HepG2 (cell line): ENCODE measurements at regions not wholly inside any gene's neighbourhood (a gene's known extent, or its start where the extent isn't known, plus 50 kb on each side); places are given as distances from the start of the nearest gene placed in this dataset.

Experiments
- ATAC-seq: fragments of 200-7000 bp; cut with Tn5 transposase; 3 replicates; pipeline ENCODE4 v1.9.1; 2020; ENCODE audit warnings: mild to moderate bottlenecking, moderate library complexity
- BruUV-seq: library from RNA; stranded (reverse); fragments of 400-500 nt; replicated peaks from 2 replicates; lab custom pipeline; 2021; lab: Mats Ljungman, UMichigan
- CTCF ChIA-PET: fragments of 300-600 bp; formaldehyde crosslinking; extraction: SDS; loops from one replicate; lab custom pipeline; 2021; ENCODE audit warnings: low total read pairs, inconsistent platforms, low intra/inter-chr PET ratio; lab: Yijun Ruan, JAX
- POLR2A ChIA-PET: fragments of 350-600 bp; sonication (Branson Sonifier 250); formaldehyde crosslinking; loops from one replicate; lab custom pipeline; 2020; ENCODE audit warnings: antibody characterized with exemption, inconsistent platforms; lab: Yijun Ruan, JAX
- DNase-seq: peaks from one replicate; pipeline ENCODE4 v3.0.0-alpha.2; 2015; ENCODE audit warnings: low spot score
- FAIRE-seq: peaks from 3 replicates; lab custom pipeline; 2011; peaks lifted over from hg19 to GRCh38; lab: Jason Lieb, UNC
- H2AFZ ChIP-seq: one replicate; pipeline ENCODE4 v1.6.1; 2011; ENCODE audit warnings: low read length, inconsistent platforms
- H3K27ac ChIP-seq: fragments of 300-600 bp; 3 replicates; pipeline ENCODE4 v1.8.0; 2011; ENCODE audit warnings: mixed run types, mild to moderate bottlenecking, mixed read lengths, low read length, inconsistent platforms; ENCODE audit not compliant: insufficient read depth; ENCODE audit errors: extremely low read length
- H3K27me3 ChIP-seq, 2 experiments: fragments of 200-600 bp in 1 of 2; 2 replicates in 1 of 2; 3 replicates in 1 of 2; pipeline versions ENCODE4 v1.6.0 to v1.8.0; 2011; ENCODE audit warnings: low read length in 2 of 2, mild to moderate bottlenecking in 2 of 2, moderate library complexity in 2 of 2, inconsistent platforms in 1 of 2; ENCODE audit not compliant: insufficient read depth in 2 of 2, control insufficient read depth in 1 of 2
- H3K36me3 ChIP-seq, 2 experiments: fragments of 200-600 bp in 1 of 2; replicated peaks in 1 of 2; 2 replicates in 1 of 2; 3 replicates in 1 of 2; pipeline versions ENCODE4 v1.5.1 to v1.8.0; 2011; ENCODE audit warnings: low read length in 2 of 2, inconsistent platforms in 1 of 2; ENCODE audit not compliant: insufficient read depth in 2 of 2, control insufficient read depth in 1 of 2
- H3K4me1 ChIP-seq: 2 replicates; pipeline ENCODE4 v1.5.1; 2012; ENCODE audit warnings: low read length, inconsistent platforms; ENCODE audit not compliant: insufficient read depth
- H3K4me2 ChIP-seq: 2 replicates; pipeline ENCODE4 v1.6.0; 2011; ENCODE audit warnings: low read depth, low read length, inconsistent platforms
- H3K4me3 ChIP-seq, 3 experiments: fragments of 200-600 bp in 1 of 3; sonication (generic), shearing (Covaris generic) in 1 of 3; replicated peaks in 1 of 3; 2 replicates each; pipeline ENCODE4 v1.5.1; 2011 to 2016; ENCODE audit warnings: low read length in 3 of 3, inconsistent platforms in 2 of 3, low read depth in 2 of 3, mild to moderate bottlenecking in 2 of 3, control low read depth in 1 of 3, mixed read lengths in 1 of 3; ENCODE audit not compliant: insufficient read depth in 1 of 3
- H3K79me2 ChIP-seq: one replicate; pipeline ENCODE4 v1.6.1; 2011; ENCODE audit warnings: low read length, inconsistent platforms; ENCODE audit not compliant: insufficient read depth
- H3K9ac ChIP-seq: 2 replicates; pipeline ENCODE4 v1.6.0; 2011; ENCODE audit warnings: mild to moderate bottlenecking, low read depth, low read length, inconsistent platforms; ENCODE audit not compliant: insufficient read depth
- H3K9me3 ChIP-seq: 2 replicates; pipeline ENCODE4 v1.5.1; 2012; ENCODE audit warnings: mild to moderate bottlenecking, low read length
- H4K20me1 ChIP-seq: 2 replicates; pipeline ENCODE4 v1.6.0; 2011; ENCODE audit warnings: inconsistent platforms, mild to moderate bottlenecking, low read length, moderate library complexity; ENCODE audit not compliant: insufficient read depth
- GRHL1 ChIP-seq: sonication (generic); formaldehyde crosslinking; conservative IDR thresholded peaks from 2 replicates; pipeline ENCODE4 v1.8.0; 2022; ENCODE audit warnings: missing genetic modification reagents
- HNRNPH1 ChIP-seq: fragments of 200-400 bp; formaldehyde crosslinking; optimal IDR thresholded peaks from 2 replicates; pipeline ENCODE3; 2017; ENCODE audit warnings: mild to moderate bottlenecking, low read depth, low read length
- IKZF5 ChIP-seq: IDR thresholded peaks from 2 replicates; pipeline ENCODE4 v1.6.1; 2018; ENCODE audit warnings: missing genetic modification reagents, mild to moderate bottlenecking, missing compliant biosample characterization
- KLF9 ChIP-seq: IDR thresholded peaks from 2 replicates; pipeline ENCODE4 v1.6.1; 2016; ENCODE audit warnings: low read depth
- PREB ChIP-seq: sonication (generic); formaldehyde crosslinking; IDR thresholded peaks from 2 replicates; pipeline ENCODE4 v1.4.0; 2020; ENCODE audit warnings: missing genetic modification reagents
- SMAD9 ChIP-seq: sonication (generic); formaldehyde crosslinking; IDR thresholded peaks from 2 replicates; pipeline ENCODE4 v1.5.1; 2020; ENCODE audit warnings: mild to moderate bottlenecking, missing genetic modification reagents
- SYNCRIP ChIP-seq: fragments of 200-400 bp; formaldehyde crosslinking; IDR thresholded peaks from 2 replicates; pipeline ENCODE4 v1.6.1; 2018; ENCODE audit warnings: mild to moderate bottlenecking, low read depth, low read length; ENCODE audit not compliant: insufficient read depth
- TCF12 ChIP-seq, 2 experiments: fragments of 450-650 bp in 1 of 2; sonication (generic) in 1 of 2; formaldehyde crosslinking in 1 of 2; IDR thresholded peaks; 2 replicates each; pipeline versions ENCODE4 v1.6.1 to v1.8.0; 2017 to 2022; ENCODE audit warnings: antibody characterized with exemption in 1 of 2, mild to moderate bottlenecking in 1 of 2, missing genetic modification reagents in 1 of 2, moderate library complexity in 1 of 2
- TFDP1 ChIP-seq: IDR thresholded peaks from 2 replicates; pipeline ENCODE4 v1.6.1; 2016; ENCODE audit warnings: missing compliant biosample characterization, missing genetic modification reagents, borderline replicate concordance
- ZFP41 ChIP-seq: sonication (generic); formaldehyde crosslinking; IDR thresholded peaks from 2 replicates; pipeline ENCODE4 v1.4.0; 2020; ENCODE audit warnings: mild to moderate bottlenecking, missing genetic modification reagents, borderline replicate concordance
- ZNF160 ChIP-seq: sonication (generic); formaldehyde crosslinking; IDR thresholded peaks from 2 replicates; pipeline ENCODE4 v1.8.0; 2022; ENCODE audit warnings: mild to moderate bottlenecking, inconsistent platforms, missing genetic modification reagents
- ZNF225 ChIP-seq: sonication (generic); formaldehyde crosslinking; IDR thresholded peaks from 2 replicates; pipeline ENCODE4 v1.4.0; 2020; ENCODE audit warnings: mild to moderate bottlenecking, missing genetic modification reagents
- ZNF292 ChIP-seq: sonication (generic); formaldehyde crosslinking; IDR thresholded peaks from 2 replicates; pipeline ENCODE4 v1.8.1; 2022; ENCODE audit warnings: mild to moderate bottlenecking, low read depth, missing genetic modification reagents, borderline replicate concordance
- ZNF331 ChIP-seq: sonication (generic); formaldehyde crosslinking; IDR thresholded peaks from 2 replicates; pipeline ENCODE4 v1.4.0; 2020; ENCODE audit warnings: missing genetic modification reagents
- ZNF343 ChIP-seq: sonication (generic); formaldehyde crosslinking; IDR thresholded peaks from 2 replicates; pipeline ENCODE4 v1.4.0; 2020; ENCODE audit warnings: mild to moderate bottlenecking, missing genetic modification reagents
- ZNF607 ChIP-seq: sonication (generic); formaldehyde crosslinking; IDR thresholded peaks from 2 replicates; pipeline ENCODE4 v1.5.1; 2020; ENCODE audit warnings: missing genetic modification reagents, mild to moderate bottlenecking, borderline replicate concordance
- ZNF740 ChIP-seq: sonication (generic); formaldehyde crosslinking; IDR thresholded peaks from 2 replicates; pipeline ENCODE4 v1.4.0; 2020; ENCODE audit warnings: missing genetic modification reagents
- WGBS: methylation state at CpG from one replicate; pipeline ENCODE4 v1.1.6; 2017; ENCODE audit warnings: low lambda C conversion rate; 5-methylcytosine and 5-hydroxymethylcytosine counted together
- in situ Hi-C: cut with HindIII; loops from 2 replicates; pipeline ENCODE4 v1.10.0; 2017; ENCODE audit warnings: low pct_unique_long_range_greater_than_20kb; ENCODE audit not compliant: extremely low pct_ligation_motif_present
- intact Hi-C: fragments of 100-400 bp; cut with micrococcal nuclease; formaldehyde crosslinking; loops from one replicate; pipeline ENCODE4 v1.10.0; 2022; ENCODE audit not compliant: unreplicated experiment

GRCh38 chr5:58393716-58394115 is 66.2 kb downstream of the PLK2 start:
- ATAC-seq = no peak
- 6% methylated on average over 5 of the region's 5 CpGs for WGBS
- CTCF ChIA-PET = no interaction called here

More at GRCh38 chr5:58393716-58394115, 66.2 kb downstream of the PLK2 start:
- Histone ChIP-seq H3K79me2 (no peaks in the 10 kb centered on the region), H2AFZ (no peak overlapping the region), H4K20me1 (no peaks in the 10 kb centered on the region), H3K27ac (no peak overlapping the region), H3K9me3 (no peaks in the 10 kb centered on the region), H3K36me3 (no peaks in the 10 kb centered on the region), H3K9ac (no peak overlapping the region), H3K4me3 (no peak overlapping the region), H3K27me3 (no peaks in the 10 kb centered on the region; a peak in 1 of 5 replicates), H3K4me1 (no peaks in the 10 kb centered on the region), H3K4me2 (no peak overlapping the region)
- POLR2A ChIA-PET = no interaction called here
- FAIRE-seq (no peak), DNase-seq (no peak)
- in situ Hi-C loops = no loop called here
- BruUV-seq = no TSS peak
- TF ChIP-seq IKZF5 (CRISPR knock-in tag) (no peak), ZNF225 (CRISPR knock-in tag) (no peak), KLF9 (no peak), GRHL1 (CRISPR knock-in tag) (no peak), ZNF343 (no peak), ZNF292 (CRISPR knock-in tag) (no peak), SYNCRIP (no peak), TCF12 (IDR thresholded peaks at IDR 0.05) (no peak), TCF12 (CRISPR knock-in tag; IDR thresholded peaks at IDR 0.05) (no peak), ZNF160 (no peak), ZFP41 (no peak), HNRNPH1 (no peak), ZNF740 (CRISPR knock-in tag) (no peak), SMAD9 (CRISPR knock-in tag) (no peak), PREB (CRISPR knock-in tag) (no peak), ZNF331 (CRISPR knock-in tag) (no peak), TFDP1 (no peak), ZNF607 (CRISPR knock-in tag) (no peak)
- intact Hi-C loops = no loop called here
